ENCODE measurements at regions not wholly inside any gene's neighbourhood (a gene's known extent, or its start where the extent isn't known, plus 50 kb on each side); places are given as distances from the start of the nearest gene placed in this dataset.

- no peak overlapping the region for H3K27ac ChIP-seq
- no peak for DNase-seq (ENCODE audit: low read depth, low spot score)
These were observed 99.1 kb upstream of the TMEM168 start for GRCh38 chr7:112889268-112889667.

- DNase-seq (ENCODE audit: low read depth, low spot score) = no peak
- H3K27ac ChIP-seq = no peak overlapping the region
These were observed 98.6 kb upstream of the TMEM168 start for GRCh38 chr7:112888781-112889180.

DNA sequence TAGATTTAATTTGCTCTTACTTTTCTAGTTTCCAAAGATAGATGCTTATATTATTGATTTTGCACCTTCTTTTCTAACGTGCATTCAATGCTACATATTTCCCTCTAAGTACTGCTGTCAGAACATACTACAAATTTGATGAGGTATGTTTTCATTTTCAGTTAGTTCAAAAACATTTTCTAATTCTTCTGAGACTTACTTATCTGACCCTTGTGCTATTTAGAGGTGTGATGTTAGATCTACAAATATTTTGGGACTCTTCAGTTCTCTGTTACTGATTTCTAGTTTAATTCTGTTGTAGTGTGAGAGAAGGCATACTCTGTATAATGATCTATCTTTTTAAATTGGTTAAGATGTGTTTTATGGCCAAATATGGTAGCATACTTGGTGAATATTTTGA is 97.8 kb upstream of the TMEM168 start:
- no peak for DNase-seq (ENCODE audit: low read depth, low spot score)
- no peak overlapping the region for H3K27ac ChIP-seq

DNA sequence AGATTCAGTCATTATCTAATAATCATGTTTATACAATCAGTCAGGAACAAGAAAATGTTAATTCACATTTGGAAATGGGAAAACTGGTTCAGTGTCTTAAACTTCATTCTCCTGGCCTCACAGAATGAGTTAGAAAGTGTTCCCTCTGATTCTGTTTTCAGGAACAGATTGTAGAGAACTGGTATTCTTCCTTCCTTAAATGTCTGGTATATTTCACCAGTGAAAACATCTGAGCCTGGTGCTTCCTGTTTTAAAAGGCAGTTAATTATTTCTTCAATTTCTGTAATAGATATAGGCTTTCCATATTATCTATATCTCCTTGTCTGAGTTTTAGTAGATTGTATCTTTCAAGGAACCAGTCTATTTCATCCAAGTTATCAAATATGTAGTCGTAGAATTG is 97.1 kb upstream of the TMEM168 start:
- no peak overlapping the region for H3K27ac ChIP-seq
- DNase-seq (ENCODE audit: low read depth, low spot score) = no peak

- no peak for DNase-seq (ENCODE audit: low read depth, low spot score)
- no peak overlapping the region for H3K27ac ChIP-seq
These were observed 96.0 kb upstream of the TMEM168 start for GRCh38 chr7:112886208-112886607.

- DNase-seq (ENCODE audit: low read depth, low spot score) = no peak
- H3K27ac ChIP-seq = no peak overlapping the region
These were observed 92.8 kb upstream of the TMEM168 start for GRCh38 chr7:112882991-112883390.

GRCh38 chr7:112882511-112882910 is 92.3 kb upstream of the TMEM168 start:
- H3K27ac ChIP-seq = no peak overlapping the region
- DNase-seq (ENCODE audit: low read depth, low spot score) = no peak

- H3K27ac ChIP-seq = no peak overlapping the region
- DNase-seq (ENCODE audit: low read depth, low spot score) = no peak
These were observed 91.8 kb upstream of the TMEM168 start for GRCh38 chr7:112882022-112882421.

- no peak for DNase-seq (ENCODE audit: low read depth, low spot score)
- H3K27ac ChIP-seq = no peak overlapping the region
These were observed 90.7 kb upstream of the TMEM168 start for GRCh38 chr7:112880818-112881418.

DNA sequence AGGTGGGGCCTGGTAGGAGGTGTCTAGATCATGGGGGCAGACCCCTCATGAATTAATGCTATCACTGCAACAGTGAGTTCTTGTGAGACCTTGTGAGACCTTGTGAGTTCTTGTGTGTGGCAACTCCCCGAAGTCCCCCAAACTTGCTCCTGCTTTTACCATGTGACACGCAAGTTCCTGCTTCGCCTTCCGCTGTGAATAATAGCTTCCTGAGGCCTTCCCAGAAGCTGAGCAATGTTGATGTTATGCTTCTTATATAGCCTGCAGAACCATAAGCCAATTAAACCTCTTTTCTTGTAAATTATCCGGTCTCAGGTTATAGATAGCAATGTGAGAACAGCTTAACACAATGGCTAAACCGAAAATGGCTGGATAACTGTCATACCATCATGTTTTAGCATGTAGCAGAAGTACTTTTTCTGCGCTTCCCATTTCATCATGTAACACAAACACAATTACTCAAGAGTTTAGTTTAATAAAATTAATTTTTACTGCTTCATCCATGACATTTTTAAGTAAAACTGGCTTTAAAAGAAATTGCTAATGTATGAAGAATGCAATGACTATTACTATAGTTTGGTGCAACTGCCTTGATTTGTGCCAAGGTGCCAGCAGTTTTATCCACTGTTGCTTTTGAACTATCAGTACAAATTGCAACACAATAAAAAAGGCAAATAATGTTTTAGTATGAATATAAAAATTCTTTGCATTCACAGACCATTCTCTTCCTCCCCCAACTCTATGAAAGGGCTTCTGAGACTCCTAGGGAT is 87.7 kb upstream of the TMEM168 start:
- no peak overlapping the region for H3K27ac ChIP-seq
- no peak for DNase-seq (ENCODE audit: low read depth, low spot score)

DNA sequence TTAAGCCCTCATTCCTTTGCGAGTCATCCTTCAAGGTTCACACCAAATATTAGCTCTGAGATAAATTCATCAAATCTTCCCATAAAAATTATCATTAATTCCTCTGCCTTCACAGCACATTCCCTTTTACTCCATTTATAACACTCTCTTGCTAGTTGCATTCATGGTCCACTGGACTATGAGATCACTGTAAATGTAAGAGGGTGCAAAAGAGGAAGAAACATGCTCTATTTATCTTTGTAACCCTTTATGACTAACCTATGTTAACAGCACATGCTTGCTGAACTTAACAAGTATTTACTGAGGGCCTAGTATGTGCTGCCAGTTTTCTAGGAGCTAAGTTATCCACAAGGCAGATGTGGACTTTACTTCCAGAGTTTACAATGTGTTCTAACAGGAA is 86.7 kb upstream of the TMEM168 start:
- no peak overlapping the region for H3K27ac ChIP-seq
- DNase-seq (ENCODE audit: low read depth, low spot score) = no peak

GRCh38 chr7:112874909-112875308 is 84.7 kb upstream of the TMEM168 start:
- no peak overlapping the region for H3K27ac ChIP-seq
- no peak for DNase-seq (ENCODE audit: low read depth, low spot score)

- H3K27ac ChIP-seq = no peak overlapping the region
- DNase-seq (ENCODE audit: low read depth, low spot score) = no peak
These were observed 83.8 kb upstream of the TMEM168 start for GRCh38 chr7:112873831-112874553.

DNA sequence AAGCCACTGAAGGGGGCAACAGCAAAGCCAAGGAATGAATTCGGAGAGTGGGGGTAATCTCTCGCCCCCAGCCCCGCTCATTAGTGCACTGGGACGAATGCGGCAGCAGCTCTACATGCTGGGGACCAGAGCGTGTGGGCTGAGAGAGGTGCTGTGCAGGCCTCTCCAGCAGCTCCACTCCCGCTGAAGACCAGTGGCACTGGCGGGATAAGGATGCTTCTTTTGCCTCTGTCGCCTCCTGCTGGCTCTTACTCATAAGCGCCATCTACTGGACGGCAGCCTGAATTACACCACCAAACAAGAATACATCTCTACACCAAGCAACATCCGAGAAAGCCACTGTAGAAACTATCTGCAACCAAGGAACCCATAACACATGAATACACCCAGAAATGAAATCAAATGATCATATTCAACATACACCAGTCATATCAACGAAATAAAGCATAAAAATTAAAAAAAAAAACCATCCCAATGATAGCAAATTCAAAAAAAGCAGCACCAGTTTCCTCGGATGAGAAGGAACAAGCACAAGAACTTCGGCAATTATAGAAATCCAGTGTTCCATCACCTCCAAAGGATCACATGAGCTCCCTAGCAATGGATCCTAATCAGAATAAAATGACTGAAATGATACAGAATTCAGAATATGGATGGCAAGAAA is 79.0 kb upstream of the TMEM168 start:
- DNase-seq (ENCODE audit: low read depth, low spot score) = no peak
- H3K27ac ChIP-seq = no peak overlapping the region

- DNase-seq (ENCODE audit: low read depth, low spot score) = no peak
- no peak overlapping the region for H3K27ac ChIP-seq
These were observed 78.4 kb upstream of the TMEM168 start for GRCh38 chr7:112868609-112869008.

DNA sequence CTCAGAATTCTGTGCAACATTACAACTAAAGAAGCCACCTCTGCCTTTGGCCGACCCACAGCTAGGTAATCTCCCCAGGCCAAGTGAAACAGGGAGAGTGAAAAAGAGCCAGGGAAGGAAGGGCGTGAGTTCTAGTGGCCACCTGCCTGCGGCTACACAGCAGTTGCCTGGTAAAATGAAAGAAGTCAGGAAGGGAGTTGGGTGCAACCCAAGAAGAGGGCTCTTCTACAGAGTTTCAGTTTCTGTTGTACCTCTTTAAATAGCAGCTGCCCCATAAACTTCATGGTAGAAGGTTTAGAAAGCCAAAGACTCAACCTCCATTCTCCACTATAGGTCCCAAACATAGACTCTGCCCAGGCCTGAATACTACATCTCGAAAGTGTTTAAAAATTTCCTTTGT is 76.2 kb upstream of the TMEM168 start:
- no peak for DNase-seq (ENCODE audit: low read depth, low spot score)
- no peak overlapping the region for H3K27ac ChIP-seq

DNA sequence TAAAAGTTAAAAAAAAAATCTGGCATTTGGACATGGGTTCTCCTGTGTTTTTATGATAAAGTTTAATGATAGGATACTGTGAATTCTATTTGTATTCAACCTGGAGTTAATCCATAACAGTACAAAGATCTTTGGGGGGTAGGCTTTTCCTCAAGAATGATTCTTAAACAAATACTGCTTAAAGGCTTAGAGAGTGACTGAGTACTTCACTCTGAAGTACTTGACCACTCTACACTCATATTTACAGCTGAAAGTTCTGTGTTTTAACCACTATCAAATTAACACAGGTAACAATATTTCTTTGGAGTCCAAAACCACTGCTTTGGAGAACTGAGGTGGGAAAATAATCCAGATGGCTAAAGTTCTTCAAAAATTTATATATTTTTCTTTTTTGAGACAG is 74.2 kb upstream of the TMEM168 start:
- no peak for DNase-seq (ENCODE audit: low read depth, low spot score)

GRCh38 chr7:112858838-112859237 is 68.6 kb upstream of the TMEM168 start:
- no peak overlapping the region for H3K27ac ChIP-seq
- DNase-seq (ENCODE audit: low read depth, low spot score) = no peak

More for the DNA sequence above, 74.2 kb upstream of the TMEM168 start:
- no peak overlapping the region for H3K27ac ChIP-seq

DNA sequence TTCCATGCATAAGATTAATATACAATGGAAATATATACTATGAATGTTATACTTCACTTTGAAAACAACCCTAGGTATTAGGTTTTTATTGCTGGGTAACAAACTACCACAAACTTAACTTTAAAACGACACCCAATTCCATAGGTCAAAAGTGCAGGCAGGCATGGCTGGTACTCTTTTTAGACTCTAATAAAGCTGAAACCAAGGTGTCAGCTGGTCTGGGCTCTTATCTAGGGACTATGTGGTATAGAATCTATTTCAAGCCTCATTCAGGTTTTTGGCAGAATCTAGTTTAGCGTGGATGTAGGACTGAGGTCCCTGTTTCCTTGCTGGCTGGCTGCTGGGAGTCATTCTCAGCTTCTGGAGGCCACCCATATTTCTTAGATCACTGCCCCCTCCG is 65.0 kb upstream of the TMEM168 start:
- no peak overlapping the region for H3K27ac ChIP-seq
- DNase-seq (ENCODE audit: low read depth, low spot score) = no peak

- no peak overlapping the region for H3K27ac ChIP-seq
- no peak for DNase-seq (ENCODE audit: low read depth, low spot score)
These were observed 64.0 kb upstream of the TMEM168 start for GRCh38 chr7:112854169-112854568.

- no peak overlapping the region for H3K27ac ChIP-seq
- DNase-seq (ENCODE audit: low read depth, low spot score) = no peak
These were observed 63.2 kb upstream of the TMEM168 start for GRCh38 chr7:112853422-112853821.
